A549 (cell line): ENCODE measurements at regions not wholly inside any gene's neighbourhood (a gene's known extent, or its start where the extent isn't known, plus 50 kb on each side); places are given as distances from the start of the nearest gene placed in this dataset.

Experiments
- ATAC-seq, 2 experiments: fragments of 200-7000 bp in 1 of 2; fragments of >200 bp in 1 of 2; cut with Nextera tagmentation in 1 of 2; cut with Tn5 transposase in 1 of 2; 3 replicates each; pipeline versions ENCODE4 v1.8.0 to v1.9.1; 2018 to 2020; ENCODE audit warnings: mild to moderate bottlenecking in 1 of 2, moderate library complexity in 1 of 2
- CTCF ChIA-PET: fragments of 300-600 bp; sonication (Branson Sonifier 250); formaldehyde crosslinking; extraction: SDS; loops from one replicate; lab custom pipeline; 2021; ENCODE audit warnings: antibody characterized with exemption, inconsistent platforms; lab: Yijun Ruan, JAX
- POLR2A ChIA-PET: fragments of 350-600 bp; formaldehyde crosslinking; extraction: SDS; loops from one replicate; lab custom pipeline; 2021; ENCODE audit warnings: antibody characterized with exemption, inconsistent platforms; lab: Yijun Ruan, JAX
- DNase-seq, 2 experiments: peaks; one replicate each; pipeline versions ENCODE4 v3.0.0 to v3.0.0-alpha.2; 2011 to 2016; ENCODE audit warnings: low read depth in 1 of 2, low spot score in 1 of 2
- FAIRE-seq: peaks from 2 replicates; lab custom pipeline; 2011; peaks lifted over from hg19 to GRCh38; lab: Jason Lieb, UNC
- H3K27ac ChIP-seq, 2 experiments: fragments of >200 bp; sonication (Bioruptor Twin); formaldehyde crosslinking; 3 replicates each; pipeline ENCODE4 v1.5.1; 2016 to 2017
- H3K4me1 ChIP-seq: fragments of >200 bp; sonication (Bioruptor Twin); formaldehyde crosslinking; 3 replicates; pipeline ENCODE4 v1.6.1; 2016
- H3K4me2 ChIP-seq: fragments of >200 bp; sonication (Bioruptor Twin); formaldehyde crosslinking; 3 replicates; pipeline ENCODE4 v1.6.1; 2016
- H3K4me3 ChIP-seq: fragments of >200 bp; sonication (Bioruptor Twin); formaldehyde crosslinking; 3 replicates; pipeline ENCODE4 v1.5.1; 2016
- H3K9me3 ChIP-seq: fragments of >200 bp; sonication (Bioruptor Twin); formaldehyde crosslinking; 3 replicates; pipeline ENCODE4 v1.6.1; 2016
- ATOH8 ChIP-seq: fragments of 250-450 bp; sonication (Bioruptor Pico); IDR thresholded peaks from 2 replicates; pipeline ENCODE4 v1.5.0; 2020; ENCODE audit warnings: low read depth, mild to moderate bottlenecking, moderate library complexity
- CBX2 ChIP-seq: fragments of 200-600 bp; sonication (generic); IDR thresholded peaks from 2 replicates; pipeline ENCODE4 v1.6.1; 2016; ENCODE audit warnings: low read depth, mild to moderate bottlenecking, borderline replicate concordance
- CEBPB ChIP-seq, 2 experiments: fragments of >200 bp in 1 of 2; sonication (Bioruptor Twin) in 1 of 2; formaldehyde crosslinking in 1 of 2; IDR thresholded peaks; 2 replicates each; pipeline ENCODE4 v1.6.1; 2012 to 2016
- CHD2 ChIP-seq: fragments of 150-350 bp; IDR thresholded peaks from 2 replicates; pipeline ENCODE4 v1.6.1; 2014; ENCODE audit warnings: low read length; ENCODE audit not compliant: partially characterized antibody
- E2F6 ChIP-seq: IDR thresholded peaks from 2 replicates; pipeline ENCODE4 v1.6.1; 2012; ENCODE audit warnings: low read depth, borderline replicate concordance
- EHF ChIP-seq: fragments of 250-450 bp; sonication (Bioruptor Pico); IDR thresholded peaks from 2 replicates; pipeline ENCODE4 v1.5.0; 2020; ENCODE audit warnings: mild to moderate bottlenecking
- FOSL2 ChIP-seq, 2 experiments: fragments of 450-650 bp in 1 of 2; fragments of >200 bp in 1 of 2; sonication (Bioruptor Twin) in 1 of 2; formaldehyde crosslinking; IDR thresholded peaks; 2 replicates each; pipeline versions ENCODE4 v1.5.0 to v1.6.1; 2016 to 2020; ENCODE audit warnings: mild to moderate bottlenecking in 1 of 2, moderate library complexity in 1 of 2
- GATA3 ChIP-seq: IDR thresholded peaks from 2 replicates; pipeline ENCODE4 v1.6.1; 2012; ENCODE audit warnings: borderline replicate concordance
- HES2 ChIP-seq: fragments of >200 bp; sonication (Bioruptor Twin); formaldehyde crosslinking; IDR thresholded peaks from 2 replicates; pipeline ENCODE4 v1.6.1; 2016
- HOXA7 ChIP-seq: fragments of 250-450 bp; sonication (Bioruptor Pico); IDR thresholded peaks from 2 replicates; pipeline ENCODE4 v1.5.0; 2020; ENCODE audit warnings: mild to moderate bottlenecking, moderate library complexity
- KDM5A ChIP-seq: fragments of 200-600 bp; sonication (generic); IDR thresholded peaks from 2 replicates; pipeline ENCODE4 v1.6.1; 2016; ENCODE audit warnings: antibody characterized with exemption, mild to moderate bottlenecking
- MAFK ChIP-seq: fragments of 450-650 bp; IDR thresholded peaks from 2 replicates; pipeline ENCODE4 v1.6.1; 2014; ENCODE audit not compliant: partially characterized antibody
- MAX ChIP-seq: IDR thresholded peaks from 2 replicates; pipeline ENCODE4 v1.6.1; 2012
- MAZ ChIP-seq: fragments of 150-350 bp; IDR thresholded peaks from 2 replicates; pipeline ENCODE4 v1.6.1; 2014; ENCODE audit warnings: antibody characterized with exemption, low read depth, low read length, borderline replicate concordance
- PHF8 ChIP-seq: fragments of 200-600 bp; sonication (generic); IDR thresholded peaks from 2 replicates; pipeline ENCODE4 v1.6.1; 2016; ENCODE audit warnings: low read depth, mild to moderate bottlenecking, antibody characterized with exemption, moderate library complexity, borderline replicate concordance
- RARB ChIP-seq: fragments of 250-450 bp; sonication (Bioruptor Pico); IDR thresholded peaks from 2 replicates; pipeline ENCODE4 v1.8.0; 2021; ENCODE audit warnings: mild to moderate bottlenecking, moderate library complexity
- REST ChIP-seq: fragments of 200-600 bp; sonication (generic); IDR thresholded peaks from 2 replicates; pipeline ENCODE4 v1.6.1; 2016; ENCODE audit warnings: antibody characterized with exemption, mild to moderate bottlenecking, moderate library complexity
- SMC3 ChIP-seq: fragments of >200 bp; sonication (Bioruptor Twin); formaldehyde crosslinking; IDR thresholded peaks from 3 replicates; pipeline ENCODE4 v1.6.1; 2018; ENCODE audit warnings: inconsistent platforms
- TP53 ChIP-seq: fragments of 250-450 bp; sonication (Bioruptor Pico); IDR thresholded peaks from 2 replicates; pipeline ENCODE4 v1.5.0; 2021; ENCODE audit warnings: mild to moderate bottlenecking, moderate library complexity
- USF2 ChIP-seq: fragments of 450-650 bp; IDR thresholded peaks from 2 replicates; pipeline ENCODE4 v1.6.1; 2014; ENCODE audit warnings: antibody characterized with exemption
- ZFP36 ChIP-seq: fragments of 450-650 bp; IDR thresholded peaks from 2 replicates; pipeline ENCODE4 v1.6.1; 2014; ENCODE audit warnings: borderline replicate concordance; ENCODE audit not compliant: partially characterized antibody
- WGBS: methylation state at CpG from one replicate; pipeline ENCODE4 v1.1.6; 2017; ENCODE audit errors: missing lambda C conversion rate; 5-methylcytosine and 5-hydroxymethylcytosine counted together

- no peak for TF ChIP-seq MAFK
- no peak for TF ChIP-seq PHF8
- no peak for TF ChIP-seq TP53 (CRISPR knock-in tag)
- TF ChIP-seq FOSL2 (IDR thresholded peaks at IDR 0.05), result no peak
- no peak for TF ChIP-seq FOSL2 (CRISPR knock-in tag; IDR thresholded peaks at IDR 0.05)
- TF ChIP-seq ATOH8 (CRISPR knock-in tag), result no peak
- TF ChIP-seq KDM5A, result no peak
- no peak for TF ChIP-seq REST
- TF ChIP-seq GATA3, result no peak
- no peak for TF ChIP-seq HES2
- FAIRE-seq (no peak), ATAC-seq (no peak), DNase-seq (no peak)
- Histone ChIP-seq H3K27ac (no peak overlapping the region), H3K9me3 (no peaks in the 10 kb centered on the region), H3K4me3 (no peak overlapping the region), H3K4me1 (no peaks in the 10 kb centered on the region), H3K4me2 (no peak overlapping the region)
- WGBS, result 0% methylated on average over 1 of the region's 1 CpG
- POLR2A ChIA-PET, result no interaction called here
- CTCF ChIA-PET, result no interaction called here
Observed at GRCh38 chr13:76717092-76717491, 169.1 kb downstream of the KCTD12 start.

GRCh38 chr13:76715621-76716020 lies 170.6 kb downstream of the KCTD12 start:
- POLR2A ChIA-PET, result no interaction called here
- CTCF ChIA-PET, result interaction anchor here (0.6 kb wide), 1 partner anchor 1877 kb away, joined by 4 read pairs; no protein-coding TSS in a partner anchor
- TF ChIP-seq REST (no peak), MAFK (no peak), SMC3 (no peak), USF2 (no peak), RARB (CRISPR knock-in tag) (no peak), MAX (no peak), E2F6 (no peak), CHD2 (no peak), EHF (CRISPR knock-in tag) (no peak), MAZ (no peak), CBX2 (no peak), ATOH8 (CRISPR knock-in tag) (no peak), HOXA7 (no peak), ZFP36 (no peak), CEBPB (IDR thresholded peaks at IDR 0.05) (no peak)
- Histone ChIP-seq H3K4me2 (no peak overlapping the region), H3K27ac (no peak overlapping the region), H3K9me3 (no peaks in the 10 kb centered on the region), H3K4me3 (no peak overlapping the region), H3K4me1 (no peaks in the 10 kb centered on the region)
- ATAC-seq (no peak), DNase-seq (no peak), FAIRE-seq (no peak)
- 51% methylated on average over 5 of the region's 5 CpGs for WGBS
